GM12878 (cell line): ENCODE measurements at regions not wholly inside any gene's neighbourhood (a gene's known extent, or its start where the extent isn't known, plus 50 kb on each side); places are given as distances from the start of the nearest gene placed in this dataset.
A peak's percentile ranks its signal among the peaks of the same experiment; 100 is the strongest.

ENCODE experiments used
- ATAC-seq: fragments of 200-7000 bp; cut with Tn5 transposase; 3 replicates; pipeline ENCODE4 v1.9.1; 2020; ENCODE audit warnings: mild to moderate bottlenecking, moderate library complexity
- BruUV-seq: library from RNA; stranded (reverse); fragments of 400-500 nt; replicated peaks from 2 replicates; lab custom pipeline; 2021; lab: Mats Ljungman, UMichigan
- CTCF ChIA-PET: fragments of 300-600 bp; sonication (Branson Sonifier 250); formaldehyde crosslinking; extraction: SDS; loops from one replicate; lab custom pipeline; 2021; ENCODE audit warnings: inconsistent platforms; lab: Yijun Ruan, JAX
- POLR2A ChIA-PET: fragments of 350-600 bp; formaldehyde crosslinking; extraction: SDS; loops from one replicate; lab custom pipeline; 2021; ENCODE audit warnings: inconsistent platforms; lab: Charles Lee
- RAD21 ChIA-PET: fragments of 300-600 bp; sonication (Branson Sonifier 250); formaldehyde crosslinking; loops from one replicate; lab custom pipeline; 2023; ENCODE audit warnings: antibody characterized with exemption; ENCODE audit not compliant: unreplicated experiment; lab: Charles Lee
- SMC1A ChIA-PET: fragments of 300-600 bp; sonication (Branson Sonifier 250); formaldehyde crosslinking; loops from one replicate; lab custom pipeline; 2023; ENCODE audit not compliant: unreplicated experiment, uncharacterized antibody; lab: Charles Lee
- DNase-seq: peaks from one replicate; pipeline ENCODE4 v3.0.0-alpha.2; 2011; ENCODE audit warnings: low read depth, low spot score
- FAIRE-seq: peaks from 3 replicates; lab custom pipeline; 2011; peaks lifted over from hg19 to GRCh38; lab: Jason Lieb, UNC
- H2AFZ ChIP-seq: 2 replicates; pipeline ENCODE4 v1.6.0; 2011; ENCODE audit warnings: low read depth, low read length, control low read depth; ENCODE audit not compliant: control insufficient read depth
- H3K27ac ChIP-seq: 2 replicates; pipeline ENCODE4 v1.5.1; 2011; ENCODE audit warnings: control low read depth; ENCODE audit not compliant: control insufficient read depth, insufficient read depth
- H3K27me3 ChIP-seq, 2 experiments: replicated peaks in 1 of 2; 2 replicates each; pipeline versions ENCODE4 v1.6.0 to v1.6.1; 2011; ENCODE audit warnings: low read length in 1 of 2; ENCODE audit not compliant: control insufficient read depth in 2 of 2, insufficient read depth in 2 of 2
- H3K36me3 ChIP-seq, 2 experiments: 2 replicates each; pipeline ENCODE4 v1.5.1; 2011; ENCODE audit warnings: low read length in 1 of 2; ENCODE audit not compliant: control insufficient read depth in 2 of 2, insufficient read depth in 2 of 2
- H3K4me1 ChIP-seq: 2 replicates; pipeline ENCODE4 v1.6.1; 2011; ENCODE audit warnings: mild to moderate bottlenecking, low read length, moderate library complexity, mixed read lengths; ENCODE audit not compliant: control insufficient read depth, insufficient read depth
- H3K4me2 ChIP-seq: 2 replicates; pipeline ENCODE4 v1.6.0; 2011; ENCODE audit warnings: control low read depth; ENCODE audit not compliant: control insufficient read depth, insufficient read depth
- H3K4me3 ChIP-seq: fragments of 200-600 bp; sonication (generic); 2 replicates; pipeline ENCODE4 v1.5.1; 2016
- H3K79me2 ChIP-seq: 2 replicates; pipeline ENCODE4 v1.6.0; 2011; ENCODE audit warnings: low read length; ENCODE audit not compliant: control insufficient read depth, insufficient read depth
- H3K9ac ChIP-seq: 2 replicates; pipeline ENCODE4 v1.8.0; 2011; ENCODE audit warnings: low read length, control low read depth, mixed read lengths; ENCODE audit not compliant: control insufficient read depth, insufficient read depth
- H3K9me3 ChIP-seq: replicated peaks from 3 replicates; pipeline ENCODE4 v1.5.1; 2011; ENCODE audit warnings: mild to moderate bottlenecking, low read length; ENCODE audit not compliant: control insufficient read depth, insufficient read depth
- H4K20me1 ChIP-seq: 2 replicates; pipeline ENCODE4 v1.6.0; 2011; ENCODE audit not compliant: control insufficient read depth, insufficient read depth
- HSF1 ChIP-seq: fragments of 150-350 bp; IDR thresholded peaks from 2 replicates; pipeline ENCODE4 v1.6.1; 2014; ENCODE audit warnings: mild to moderate bottlenecking, low read depth, low read length
- KAT2A ChIP-seq: conservative IDR thresholded peaks from 2 replicates; pipeline ENCODE4 v1.6.1; 2011; ENCODE audit warnings: low read depth, low read length; ENCODE audit not compliant: control insufficient read depth
- MYB ChIP-seq: fragments of 150-350 bp; IDR thresholded peaks from 2 replicates; pipeline ENCODE4 v1.6.1; 2014; ENCODE audit warnings: mild to moderate bottlenecking, low read depth, low read length, borderline replicate concordance
- RELA ChIP-seq: fragments of 450-650 bp; IDR thresholded peaks from 2 replicates; pipeline ENCODE4 v1.8.0; 2014; ENCODE audit warnings: borderline replicate concordance; ENCODE audit not compliant: partially characterized antibody
- SIX5 ChIP-seq: IDR thresholded peaks from 2 replicates; pipeline ENCODE4 v1.6.1; 2011; ENCODE audit warnings: mild to moderate bottlenecking, low read depth, low read length, moderate library complexity; ENCODE audit not compliant: severe bottlenecking
- STAT3 ChIP-seq: IDR thresholded peaks from 2 replicates; pipeline ENCODE4 v1.6.1; 2011; ENCODE audit warnings: low read depth, low read length, improper control_type of control experiment
- TAF1 ChIP-seq: IDR thresholded peaks from 2 replicates; pipeline ENCODE4 v1.6.1; 2011; ENCODE audit warnings: mild to moderate bottlenecking, low read depth, low read length, borderline replicate concordance
- TBL1XR1 ChIP-seq: IDR thresholded peaks from 2 replicates; pipeline ENCODE4 v1.6.1; 2012; ENCODE audit warnings: low read depth, low read length, improper control_type of control experiment
- TCF12 ChIP-seq: IDR thresholded peaks from 2 replicates; pipeline ENCODE4 v1.6.1; 2011; ENCODE audit warnings: low read depth, mild to moderate bottlenecking, low read length
- ZBTB33 ChIP-seq: fragments of 450-650 bp; IDR thresholded peaks from 2 replicates; pipeline ENCODE4 v1.6.1; 2017; ENCODE audit warnings: mild to moderate bottlenecking
- ZBTB4 ChIP-seq: fragments of 450-650 bp; formaldehyde crosslinking; IDR thresholded peaks from 2 replicates; pipeline ENCODE4 v1.4.0; 2022; ENCODE audit warnings: mild to moderate bottlenecking, moderate library complexity
- ZNF384 ChIP-seq: IDR thresholded peaks from 2 replicates; pipeline ENCODE4 v1.6.1; 2012; ENCODE audit warnings: low read depth, mild to moderate bottlenecking, low read length, improper control_type of control experiment, borderline replicate concordance
- WGBS: methylation state at CpG from one replicate; pipeline ENCODE4 v1.1.6; 2016; ENCODE audit warnings: low lambda C conversion rate; ENCODE audit not compliant: insufficient replicate concordance, insufficient coverage; ENCODE audit errors: missing lambda C conversion rate; 5-methylcytosine and 5-hydroxymethylcytosine counted together
- in situ Hi-C: fragments of 300-500 bp; cut with MboI; formaldehyde crosslinking; loops from 9 replicates; pipeline ENCODE4 v1.14.3; 2018; ENCODE audit warnings: mixed read lengths
- intact Hi-C: fragments of 100-400 bp; cut with micrococcal nuclease; formaldehyde crosslinking; loops from one replicate; pipeline ENCODE4 v1.14.2; 2022; ENCODE audit not compliant: unreplicated experiment

GRCh38 chr10:61332581-61332980, 120.6 kb downstream of the TMEM26 start:
- no TSS peak for BruUV-seq
- Histone ChIP-seq H3K27me3 (no peaks in the 10 kb centered on the region), H3K4me2 (no peak overlapping the region), H3K27ac (no peak overlapping the region), H3K79me2 (no peaks in the 10 kb centered on the region), H3K4me3 (no peak overlapping the region), H3K9ac (no peak overlapping the region), H3K36me3 (no peaks in the 10 kb centered on the region), H2AFZ (no peak overlapping the region), H4K20me1 (no peaks in the 10 kb centered on the region), H3K4me1 (no peaks in the 10 kb centered on the region), H3K9me3 (no peaks in the 10 kb centered on the region; the same call in 2 of the 3 replicates)
- no peak for DNase-seq
- intact Hi-C loops (no loop called here), in situ Hi-C loops (no loop called here)
- ChIA-PET POLR2A (no interaction called here), SMC1A (interaction anchor here (0.6 kb wide), 1 partner anchor 278 kb away, joined by 3 read pairs; no protein-coding TSS in a partner anchor), RAD21 (no interaction called here), CTCF (interaction anchor here (1.0 kb wide), 1 partner anchor 49 kb away, joined by 3 read pairs; no protein-coding TSS in a partner anchor)
- TF ChIP-seq SIX5 (no peak), ZNF384 (no peak), MYB (no peak), KAT2A (no peak)
- 67% methylated on average over 4 of the region's 4 CpGs for WGBS
- no peak for ATAC-seq
- no peak for FAIRE-seq

GRCh38 chr10:61330669-61331068, 122.5 kb downstream of the TMEM26 start:
- H3K4me3 ChIP-seq: no peak overlapping the region
- H3K36me3 ChIP-seq: no peaks in the 10 kb centered on the region
- no TSS peak for BruUV-seq
- intact Hi-C loops: loop anchor here (1.0 kb wide), 1 partner anchor 46 kb away; no protein-coding TSS in a partner anchor
- H3K27ac ChIP-seq: no peak overlapping the region
- ATAC-seq (peak; percentile 84), FAIRE-seq (no peak), DNase-seq (no peak)
- SMC1A ChIA-PET: interaction anchor here (0.9 kb wide), 1 partner anchor 40 kb away, joined by 3 read pairs; no protein-coding TSS in a partner anchor
- H4K20me1 ChIP-seq: no peaks in the 10 kb centered on the region
- H3K27me3 ChIP-seq: no peaks in the 10 kb centered on the region
- in situ Hi-C loops: no loop called here
- H3K4me1 ChIP-seq: no peaks in the 10 kb centered on the region
- H3K9ac ChIP-seq: no peak overlapping the region
- RAD21 ChIA-PET: no interaction called here
- H3K9me3 ChIP-seq: no peaks in the 10 kb centered on the region; the same call in 2 of the 3 replicates
- no peaks in the 10 kb centered on the region for H3K79me2 ChIP-seq
- no peak overlapping the region for H2AFZ ChIP-seq
- POLR2A ChIA-PET: no interaction called here
- WGBS: 2% methylated on average over 3 of the region's 3 CpGs
- CTCF ChIA-PET: no interaction called here
- H3K4me2 ChIP-seq: no peak overlapping the region
- TF ChIP-seq TAF1: no peak
- TF ChIP-seq ZBTB4: no peak
- no peak for TF ChIP-seq TBL1XR1
- TF ChIP-seq TCF12: no peak
- TF ChIP-seq ZBTB33: no peak
- TF ChIP-seq STAT3: no peak
- no peak for TF ChIP-seq RELA
- no peak for TF ChIP-seq HSF1
